ENCODE measurements at regions not wholly inside any gene's neighbourhood (a gene's known extent, or its start where the extent isn't known, plus 50 kb on each side); places are given as distances from the start of the nearest gene placed in this dataset.

- no peak for DNase-seq
Observed at GRCh38 chr9:88077071-88077617, 61.1 kb downstream of the SPATA31C2 start.

DNA sequence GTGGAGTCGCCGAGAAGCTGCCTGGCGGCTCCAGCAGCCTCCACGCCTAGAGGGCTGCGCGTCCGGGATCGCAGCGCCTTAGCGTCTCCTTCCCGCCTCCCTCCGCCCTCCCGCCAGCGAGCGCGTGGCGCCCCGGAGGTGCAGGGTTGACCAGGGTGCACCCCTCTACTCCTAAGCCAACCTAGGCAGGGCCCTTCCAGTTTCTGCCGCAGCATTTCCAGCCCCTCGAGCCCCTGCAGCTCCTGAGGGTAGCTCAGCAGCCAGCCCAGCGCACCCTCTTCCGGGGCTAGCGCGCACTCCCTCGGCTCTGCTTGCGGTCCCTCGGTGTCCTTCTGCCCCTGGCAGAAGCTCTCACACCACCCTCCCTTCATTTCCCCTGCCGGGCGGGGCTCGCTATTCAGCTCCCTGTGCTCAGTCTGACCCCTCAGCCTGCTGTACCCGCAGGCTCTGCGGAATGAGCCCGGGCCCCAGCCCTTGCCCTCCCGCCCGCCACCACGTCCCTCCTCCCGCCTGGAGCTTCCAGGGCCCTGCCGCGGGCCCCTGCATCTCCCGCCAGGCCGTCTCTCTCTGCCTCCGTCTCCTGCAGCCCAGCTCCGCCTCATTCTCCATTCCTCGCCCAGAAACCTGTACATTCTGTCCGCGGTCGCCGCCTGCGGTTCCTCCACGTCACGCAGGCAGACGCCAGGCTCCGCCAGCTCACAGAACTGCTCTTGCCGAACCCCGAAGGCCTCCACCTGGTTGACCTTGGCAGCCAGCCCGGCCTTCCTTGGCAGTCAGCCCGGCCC is 61.8 kb downstream of the SPATA31C2 start:
- DNase-seq, result peak; percentile 83

DNA sequence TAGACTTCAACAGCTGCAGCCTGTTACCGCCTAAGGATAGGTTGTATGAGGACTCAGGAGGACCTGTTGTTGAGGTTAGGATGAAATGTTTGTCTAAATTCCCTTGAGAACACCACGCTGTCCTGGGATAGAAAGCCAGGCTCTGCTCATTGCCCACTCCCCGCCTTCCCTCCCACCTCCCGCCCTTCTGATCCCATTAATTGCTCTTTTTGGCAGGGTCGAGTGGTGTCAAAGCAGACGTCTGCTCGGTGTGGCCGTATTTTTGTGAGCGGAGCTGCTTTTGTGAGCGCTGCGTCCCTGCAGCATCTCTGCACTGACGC is 62.3 kb downstream of the SPATA31C2 start:
- no peak for DNase-seq

DNA sequence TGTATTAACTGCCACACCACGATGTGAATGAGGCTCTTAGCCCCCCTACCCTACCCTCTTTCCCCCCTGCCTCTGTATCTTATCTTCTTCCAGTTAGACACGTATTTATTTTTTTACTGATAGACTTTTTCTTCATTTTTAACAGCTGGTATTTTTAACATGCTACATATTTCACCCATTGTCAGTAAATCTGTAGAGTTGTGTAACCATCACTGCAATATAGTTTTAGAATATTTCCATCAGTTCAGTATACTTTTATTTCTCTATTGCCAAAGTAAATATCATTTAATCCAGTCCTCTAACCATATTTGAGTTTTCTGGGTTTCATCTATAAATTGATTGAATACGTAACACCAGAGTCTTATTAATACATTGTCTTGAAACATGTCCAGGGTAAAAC is 62.8 kb downstream of the SPATA31C2 start:
- DNase-seq, result no peak

DNA sequence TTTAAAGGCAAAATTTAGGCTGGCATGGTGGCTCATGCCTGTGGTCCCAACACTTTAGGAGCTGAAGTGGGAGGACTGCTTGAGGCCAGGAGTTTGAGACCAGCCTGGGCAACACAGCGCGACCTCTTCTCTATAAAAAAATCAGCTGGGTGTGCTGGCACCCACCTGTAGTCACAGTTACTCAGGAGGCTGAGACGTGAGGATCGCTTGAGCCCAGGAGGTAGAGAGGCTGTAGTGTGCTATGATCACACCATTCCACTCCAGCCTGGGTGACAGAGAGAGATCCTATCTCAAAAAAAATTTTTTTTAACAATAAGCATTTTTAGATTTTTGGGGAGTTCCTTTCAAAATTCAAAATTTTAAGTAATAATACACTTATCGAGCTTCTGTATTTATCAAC is 63.3 kb downstream of the SPATA31C2 start:
- no peak for DNase-seq

- no peak for DNase-seq
Observed at GRCh38 chr9:88072831-88073375, 65.4 kb downstream of the SPATA31C2 start.

DNA sequence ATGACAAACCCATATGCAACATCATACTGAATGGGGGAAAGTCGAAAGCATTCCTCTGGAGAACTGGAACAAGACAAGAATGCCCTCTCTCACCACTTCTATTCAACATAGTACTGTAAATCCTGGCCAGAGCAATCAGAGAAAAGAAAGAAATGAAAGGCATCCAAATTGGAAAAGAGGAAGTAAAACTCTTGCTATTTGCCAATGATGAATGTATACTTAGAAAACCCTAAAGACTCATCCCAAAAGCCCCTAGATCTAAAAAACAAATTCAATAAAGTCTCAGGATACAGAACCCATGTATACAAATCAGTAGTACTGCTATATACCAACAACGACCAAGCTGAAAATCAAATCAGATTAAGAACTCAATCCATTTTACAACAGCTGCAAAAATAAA is 66.9 kb downstream of the SPATA31C2 start:
- no peak for DNase-seq

DNA sequence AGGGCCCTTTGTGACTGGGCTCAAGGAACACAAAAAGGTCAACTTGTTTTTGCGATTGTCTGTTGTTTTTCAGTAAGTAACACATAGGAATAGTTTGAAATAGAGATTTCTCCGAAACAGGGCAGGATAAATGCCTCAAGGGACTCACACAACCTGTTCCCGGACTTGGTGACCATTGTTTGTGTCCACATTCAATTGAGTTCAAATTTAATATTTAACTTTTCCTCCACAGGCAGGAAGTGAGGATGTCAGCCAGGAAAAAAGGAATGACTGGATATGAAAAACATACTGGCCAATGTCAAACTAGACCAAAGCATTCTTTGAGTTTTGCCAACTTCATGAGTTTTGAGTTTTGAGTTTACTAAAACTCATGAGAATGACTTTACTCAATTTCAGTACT is 72.7 kb downstream of the SPATA31C2 start:
- no peak for DNase-seq

- DNase-seq, result no peak
Observed at GRCh38 chr9:88064554-88064953, 73.7 kb downstream of the SPATA31C2 start.

GRCh38 chr9:88060746-88061145 is 77.5 kb downstream of the SPATA31C2 start:
- DNase-seq, result no peak

DNA sequence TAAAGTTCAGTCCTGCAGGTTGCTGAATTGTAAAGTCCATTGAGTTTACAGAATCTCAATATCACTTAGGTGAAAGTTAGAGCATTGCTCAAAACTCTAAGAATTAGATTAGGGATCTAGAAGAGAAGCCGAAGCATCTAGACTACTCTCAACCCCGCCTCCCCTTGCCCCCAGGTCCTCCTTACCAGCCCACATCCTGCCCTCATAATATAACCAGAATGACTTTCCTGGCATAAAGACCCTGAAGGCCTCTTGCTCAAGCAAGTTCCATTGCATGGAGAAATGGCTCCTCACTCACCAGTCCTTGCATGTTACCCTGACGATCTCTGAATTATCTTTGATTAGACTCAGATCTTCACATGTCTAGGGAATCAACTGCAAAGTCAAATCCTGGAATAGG is 78.8 kb downstream of the SPATA31C2 start:
- DNase-seq, result no peak

- DNase-seq, result no peak
Observed at GRCh38 chr9:88056876-88057275, 81.4 kb downstream of the SPATA31C2 start.

- no peak for DNase-seq
Observed at GRCh38 chr9:88053856-88054501, 79.6 kb upstream of the CDK20 start.

DNA sequence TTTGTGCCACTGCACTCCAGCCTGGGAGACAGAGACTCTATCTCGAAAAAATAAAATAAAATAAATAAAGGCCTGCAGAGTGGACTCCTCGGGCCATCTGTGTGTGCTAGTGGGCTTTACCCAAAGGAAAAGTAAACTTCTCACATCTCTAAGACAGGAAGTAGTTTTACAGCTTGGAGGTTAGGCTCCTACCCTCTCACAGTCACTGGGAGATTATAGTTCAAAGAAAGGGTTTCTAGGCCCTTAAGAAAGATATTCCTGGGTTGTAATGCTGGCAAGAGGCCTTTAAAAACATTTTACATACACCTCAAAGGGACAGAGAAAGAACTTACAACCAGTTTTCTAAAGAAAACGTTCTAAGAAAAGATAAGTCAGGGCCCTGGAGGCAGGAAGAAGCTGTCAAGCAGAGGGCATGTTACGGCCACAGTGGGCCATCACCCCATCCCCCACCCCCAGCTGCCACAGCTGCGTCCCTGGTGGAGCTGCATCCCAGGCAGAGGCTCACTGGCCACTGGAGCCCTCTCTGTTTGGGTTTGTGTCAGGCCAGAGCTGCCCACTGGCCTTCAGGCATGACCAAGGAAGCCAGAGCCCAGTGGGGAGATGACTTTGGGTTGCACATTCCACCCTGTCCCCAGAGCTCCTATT is 78.1 kb upstream of the CDK20 start:
- DNase-seq, result no peak

GRCh38 chr9:88051138-88051537 is 76.8 kb upstream of the CDK20 start:
- DNase-seq, result no peak

- DNase-seq, result no peak
Observed at GRCh38 chr9:88049677-88050307, 75.5 kb upstream of the CDK20 start.

DNA sequence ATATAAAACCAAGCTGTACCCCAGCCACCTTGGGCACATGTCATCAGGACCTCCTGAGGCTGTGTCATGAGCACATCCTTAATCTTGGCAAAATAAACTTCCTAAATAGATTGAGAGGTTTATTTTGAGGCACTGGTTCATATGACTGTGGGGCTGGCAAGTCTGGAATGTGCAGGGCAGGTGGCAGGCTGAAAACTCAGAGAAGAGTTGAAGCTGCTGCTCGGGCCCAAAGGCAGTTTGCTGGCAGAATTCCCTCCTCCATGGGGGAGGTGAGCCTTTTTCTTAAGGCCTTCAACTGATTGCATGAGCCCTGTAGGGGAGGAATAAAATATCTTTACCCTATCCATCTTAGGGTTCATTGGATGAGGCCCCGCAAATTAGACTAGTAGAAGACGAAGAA is 72.2 kb upstream of the CDK20 start:
- no peak for DNase-seq

- DNase-seq, result no peak
Observed at GRCh38 chr9:88045686-88046085, 71.4 kb upstream of the CDK20 start.

- DNase-seq, result no peak
Observed at GRCh38 chr9:88044200-88044599, 69.9 kb upstream of the CDK20 start.

DNA sequence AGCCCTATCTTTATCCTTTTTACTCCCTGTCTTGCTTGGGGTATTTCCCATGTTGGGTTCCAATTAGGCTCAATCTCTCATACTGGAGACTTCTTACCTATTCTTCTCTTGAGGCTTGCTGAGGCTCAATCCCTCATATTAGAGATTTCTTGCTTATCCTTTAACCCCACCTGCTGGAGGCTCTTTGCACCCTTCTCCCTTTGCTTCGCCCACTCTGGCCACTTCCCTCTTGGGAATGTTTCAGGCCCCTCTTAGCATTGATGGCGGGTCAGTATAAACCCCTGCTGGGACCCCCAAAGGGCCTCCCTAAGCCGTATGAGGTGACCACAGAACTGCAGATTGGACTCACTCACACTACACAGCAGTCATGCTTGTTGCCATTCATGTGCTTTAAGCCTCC is 69.3 kb upstream of the CDK20 start:
- no peak for DNase-seq

DNA sequence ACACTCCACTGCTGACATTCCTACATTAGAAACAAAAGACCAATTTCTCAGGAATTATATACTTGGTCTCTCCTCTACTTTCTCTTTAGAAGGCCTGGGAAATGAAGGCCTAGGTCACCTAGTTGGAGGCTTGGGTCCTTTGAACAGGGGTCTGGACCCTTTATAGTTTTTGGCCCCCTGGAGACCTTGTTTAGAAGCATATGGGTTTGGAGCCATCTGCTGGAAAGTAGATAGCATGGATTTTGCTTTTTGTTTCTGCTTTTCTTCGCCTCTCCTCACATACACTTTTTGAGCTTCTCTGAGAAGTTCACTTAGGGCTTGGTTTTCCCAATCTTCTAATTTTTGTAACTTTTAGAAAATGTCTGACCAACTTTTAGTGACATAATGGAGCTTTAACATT is 67.1 kb upstream of the CDK20 start:
- DNase-seq, result peak; percentile 9

DNA sequence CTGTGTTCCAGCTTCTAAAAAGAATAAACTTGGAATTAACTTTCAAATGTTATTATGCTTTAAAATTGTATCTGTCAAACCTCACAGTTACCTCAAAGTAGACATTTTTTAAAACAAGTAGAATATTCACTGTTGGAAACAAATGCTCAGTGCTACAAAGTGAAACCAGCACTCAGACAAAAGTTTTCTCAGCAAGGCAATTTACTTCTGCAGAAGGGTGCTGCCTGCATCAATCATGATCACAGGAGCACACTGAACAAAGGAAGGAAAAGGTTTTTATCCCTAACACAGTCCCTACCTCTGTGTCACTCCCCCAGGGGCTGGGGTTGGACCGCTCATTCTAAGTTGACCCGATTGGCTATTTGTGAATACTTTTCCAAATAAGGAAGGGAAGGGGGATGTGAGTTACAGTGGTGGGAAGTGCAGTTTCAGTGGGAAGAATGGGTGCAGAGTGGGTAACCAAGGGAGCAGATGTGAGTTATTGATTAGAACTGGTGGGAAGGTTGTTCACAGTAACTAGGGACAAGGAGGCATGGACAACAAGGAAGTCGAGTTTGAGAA is 63.0 kb upstream of the CDK20 start:
- no peak for DNase-seq
